ENCODE measurements at regions not wholly inside any gene's neighbourhood (a gene's known extent, or its start where the extent isn't known, plus 50 kb on each side); places are given as distances from the start of the nearest gene placed in this dataset.

DNA sequence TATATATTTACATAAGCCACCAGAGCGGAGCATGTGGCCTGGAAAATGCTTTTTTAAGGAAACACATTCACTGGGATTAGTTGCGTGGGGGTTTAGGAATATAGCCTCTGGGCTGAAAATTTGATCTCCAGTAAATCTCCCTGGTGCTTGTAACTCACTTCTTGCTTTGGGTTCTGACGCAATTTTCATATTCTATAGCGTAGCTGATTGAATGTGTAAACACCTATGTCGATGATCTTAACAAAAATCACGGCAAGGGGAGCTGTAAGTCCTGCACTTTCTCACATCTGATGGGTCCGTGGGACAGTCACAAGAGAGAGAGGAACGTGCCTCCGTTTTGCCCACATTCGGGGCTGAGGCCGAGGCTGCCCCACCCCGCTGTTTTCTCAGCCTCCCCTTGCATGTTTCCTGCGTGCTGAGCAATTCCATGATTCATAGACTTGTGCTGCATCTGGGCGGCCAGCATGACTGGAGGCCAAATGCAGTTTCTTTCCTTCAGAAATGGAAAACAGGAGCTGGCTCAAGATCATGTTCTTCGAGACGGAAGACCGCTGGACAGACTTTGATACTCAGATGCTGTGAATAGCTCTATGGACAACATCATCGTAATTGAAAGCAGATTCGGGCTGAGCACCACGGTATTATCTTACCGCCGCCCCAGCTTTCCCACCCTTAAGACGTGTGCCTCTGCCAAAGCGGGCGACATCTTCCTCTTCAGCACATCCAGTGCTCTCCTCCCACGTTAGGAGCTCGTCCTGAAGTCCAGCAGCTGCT is 109.2 kb downstream of the TMEM18 start:
- TF ChIP-seq SPI1 (IDR thresholded peaks at IDR 0.05; ENCODE audit: low read depth, low read length) (no peak), TAF1 (IDR thresholded peaks at IDR 0.05; ENCODE audit: low read depth, low read length) (no peak), POLR2A (IDR thresholded peaks at IDR 0.05; ENCODE audit: low read depth, low read length) (no peak), POLR2AphosphoS5 (IDR thresholded peaks at IDR 0.05; ENCODE audit: low read depth, low read length) (no peak), PAX5 (IDR thresholded peaks at IDR 0.05; ENCODE audit: insufficient read depth, low read length, severe bottlenecking) (no peak), POU2F2 (IDR thresholded peaks at IDR 0.05; ENCODE audit: low read depth, low read length) (no peak)

Data from GM12891 (cell line).